ENCODE measurements at regions not wholly inside any gene's neighbourhood (a gene's known extent, or its start where the extent isn't known, plus 50 kb on each side); places are given as distances from the start of the nearest gene placed in this dataset.

GRCh38 chr11:70788248-70789022 lies 390.1 kb downstream of the CTTN start:
- DNase-seq (ENCODE audit: low read depth) = no peak
- H3K4me3 ChIP-seq (ENCODE audit: low read depth, low read length) = no peak overlapping the region
- no peak for TF ChIP-seq CTCF (IDR thresholded peaks at IDR 0.05; ENCODE audit: insufficient read depth, low read depth, low read length, missing control alignments)

DNA sequence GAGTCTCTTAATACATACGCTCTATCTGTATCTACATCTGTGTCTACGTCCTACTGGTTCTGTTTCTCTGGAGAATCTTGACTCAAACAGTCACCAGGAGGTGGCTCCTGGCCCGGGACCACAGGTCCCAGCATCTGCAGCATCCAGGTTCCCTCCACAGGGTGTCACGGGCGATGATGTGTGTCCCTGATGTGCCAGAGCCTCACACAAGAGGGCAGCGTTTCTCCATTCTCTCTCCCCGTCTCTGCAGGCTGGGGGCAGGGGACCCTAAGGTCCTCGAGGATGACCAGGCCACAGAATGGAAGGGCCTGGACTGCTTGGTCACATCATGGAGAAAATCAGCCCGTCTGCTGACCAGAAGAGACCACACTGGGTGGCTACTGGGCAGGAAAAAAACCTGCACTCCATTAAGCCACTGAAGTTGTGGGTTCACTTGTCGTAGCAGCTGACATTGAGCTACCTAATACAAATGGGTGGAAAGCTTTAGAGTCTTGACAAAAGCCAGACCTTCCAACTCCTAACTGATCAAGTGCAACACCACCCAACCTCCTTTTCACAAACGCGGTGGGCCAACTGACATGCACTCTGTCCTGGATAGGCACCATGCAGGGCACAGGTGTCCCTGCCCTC lies 392.5 kb downstream of the CTTN start:
- no peak overlapping the region for H3K4me3 ChIP-seq (ENCODE audit: low read depth, low read length)
- no peak for DNase-seq (ENCODE audit: low read depth)

GRCh38 chr11:70796648-70797227 lies 398.4 kb downstream of the CTTN start:
- H3K4me3 ChIP-seq (ENCODE audit: low read depth, low read length) = no peak overlapping the region
- no peak for DNase-seq (ENCODE audit: low read depth)
- no peak for TF ChIP-seq CTCF (IDR thresholded peaks at IDR 0.05; ENCODE audit: insufficient read depth, low read depth, low read length, missing control alignments)

More for the DNA sequence above, 392.5 kb downstream of the CTTN start:
- no peak for TF ChIP-seq CTCF (IDR thresholded peaks at IDR 0.05; ENCODE audit: insufficient read depth, low read depth, low read length, missing control alignments)

DNA sequence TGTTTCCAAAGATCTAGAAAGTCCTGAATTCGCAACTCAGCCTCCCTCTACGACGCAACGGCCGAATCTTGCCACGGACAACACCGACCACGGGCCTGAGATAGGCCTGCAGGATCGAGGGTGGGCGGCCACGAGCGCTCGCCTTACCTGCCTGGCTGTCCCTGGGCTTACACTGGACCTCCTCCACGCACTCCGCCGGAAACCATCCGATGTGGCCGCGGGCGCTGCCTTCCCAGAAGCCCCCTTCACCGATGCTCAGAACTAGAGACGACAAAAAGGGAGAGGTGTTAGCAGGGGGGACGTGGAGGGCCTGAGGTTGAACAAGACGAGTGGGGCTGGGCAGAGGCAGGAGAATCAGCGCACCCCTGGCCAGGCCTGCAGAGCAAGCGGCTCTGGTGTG lies 400.0 kb downstream of the CTTN start:
- H3K4me3 ChIP-seq (ENCODE audit: low read depth, low read length) = no peak overlapping the region
- no peak for DNase-seq (ENCODE audit: low read depth)
- TF ChIP-seq CTCF (IDR thresholded peaks at IDR 0.05; ENCODE audit: insufficient read depth, low read depth, low read length, missing control alignments) = no peak

DNA sequence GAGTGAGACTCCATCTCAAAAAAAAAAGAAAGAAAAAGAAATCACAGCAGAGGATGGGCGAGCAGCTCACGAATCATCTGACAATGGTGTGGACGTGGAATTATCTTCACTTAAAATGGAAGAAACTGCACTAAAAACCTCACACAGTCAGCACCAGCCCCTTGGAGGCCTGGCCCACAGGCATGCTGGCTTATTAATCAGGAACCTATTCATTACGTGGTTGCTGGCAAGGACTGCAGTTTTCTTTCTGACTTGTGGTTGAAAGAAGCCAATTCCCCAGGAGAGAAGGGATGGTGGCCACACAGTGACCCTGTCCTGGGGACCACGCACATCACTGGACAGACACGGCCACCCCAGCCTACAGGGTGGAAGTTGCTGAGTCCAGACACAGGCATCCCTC lies 401.1 kb downstream of the CTTN start:
- TF ChIP-seq CTCF (IDR thresholded peaks at IDR 0.05; ENCODE audit: insufficient read depth, low read depth, low read length, missing control alignments) = no peak
- no peak for DNase-seq (ENCODE audit: low read depth)
- H3K4me3 ChIP-seq (ENCODE audit: low read depth, low read length) = no peak overlapping the region

DNA sequence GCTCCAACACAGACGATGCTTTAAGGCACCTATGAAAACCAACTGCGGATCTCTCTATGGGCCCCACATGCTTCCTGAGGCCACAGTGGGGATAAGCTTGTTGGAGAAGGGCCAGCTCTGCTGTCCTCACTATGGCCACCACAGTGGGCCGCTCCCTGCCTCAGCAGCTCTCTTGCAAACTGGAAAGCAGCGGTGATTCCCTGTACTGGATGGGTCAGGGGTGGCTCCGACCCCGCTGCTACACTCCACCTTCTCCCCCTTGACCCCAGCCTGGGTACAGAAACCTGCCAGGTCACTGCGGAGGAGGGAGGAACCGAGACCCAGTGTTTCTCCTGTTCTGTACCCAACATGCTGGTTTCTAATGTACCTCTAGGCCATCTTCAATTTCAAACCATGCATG lies 403.9 kb downstream of the CTTN start:
- H3K4me3 ChIP-seq (ENCODE audit: low read depth, low read length) = no peak overlapping the region
- TF ChIP-seq CTCF (IDR thresholded peaks at IDR 0.05; ENCODE audit: insufficient read depth, low read depth, low read length, missing control alignments) = no peak
- DNase-seq (ENCODE audit: low read depth) = no peak

Data from GM12865 (cell line).